IPS DF 4.7 (cell line): ENCODE measurements at regions not wholly inside any gene's neighbourhood (a gene's known extent, or its start where the extent isn't known, plus 50 kb on each side); places are given as distances from the start of the nearest gene placed in this dataset.
"Not testable (repeated sequence)": the region's sequence is repeated elsewhere in the genome, so short reads cannot be mapped to it uniquely, and the experiment has no call there.

ENCODE experiments used
- DNase-seq: peaks from one replicate; pipeline ENCODE4 v3.0.0-alpha.2; 2013; ENCODE audit warnings: low spot score; ENCODE audit errors: extremely low read depth

GRCh38 chr9:31486630-31487029 lies 897.8 kb upstream of the ACO1 start:
- DNase-seq, result no peak

DNA sequence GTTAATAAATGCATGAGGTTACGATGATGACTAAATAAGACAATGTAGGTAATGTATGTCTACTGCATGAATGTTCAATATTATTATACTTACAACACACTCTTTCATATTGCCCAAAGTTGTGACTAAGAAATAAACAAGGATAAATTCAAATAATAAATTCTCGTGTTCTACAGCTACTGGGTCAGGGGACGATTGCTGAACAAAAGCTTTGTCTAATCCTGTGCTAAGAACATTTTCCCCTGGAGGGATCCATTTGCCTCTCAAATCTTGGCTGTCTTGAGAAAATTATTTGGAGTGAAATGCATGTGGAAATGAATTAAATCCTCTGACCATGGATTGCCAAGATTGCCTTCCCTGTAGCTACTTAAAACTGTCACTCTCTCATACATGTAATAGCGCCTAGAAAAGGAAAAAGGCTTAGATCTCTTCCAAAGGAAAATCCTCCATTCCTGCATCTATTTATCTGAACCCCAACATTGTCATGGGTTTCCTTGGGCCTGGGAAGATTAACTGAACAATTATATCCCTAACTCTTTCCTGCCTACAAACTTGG lies 893.8 kb upstream of the ACO1 start:
- DNase-seq, result no peak

DNA sequence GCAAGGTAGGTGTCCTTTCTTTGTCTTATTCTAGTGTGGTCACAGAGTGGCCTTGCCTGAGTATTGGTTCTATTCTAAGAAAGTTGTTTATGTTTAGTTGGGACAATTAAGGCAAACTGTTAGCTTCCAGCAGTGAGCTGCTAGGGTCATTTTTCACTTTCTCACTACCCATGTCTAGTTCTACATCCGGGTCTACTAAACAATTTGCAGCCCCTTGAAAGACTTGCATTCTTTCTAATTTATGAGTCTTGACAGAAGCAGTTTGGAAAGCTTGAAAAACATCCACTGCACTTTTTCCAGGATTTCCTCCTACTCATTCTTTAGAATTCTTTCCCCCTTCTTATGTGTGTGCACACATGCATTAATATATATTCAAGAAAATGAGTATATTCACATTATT lies 892.2 kb upstream of the ACO1 start:
- DNase-seq, result no peak

- DNase-seq, result no peak
These were observed 884.0 kb upstream of the ACO1 start for GRCh38 chr9:31500422-31500821.

- no peak for DNase-seq
These were observed 865.4 kb upstream of the ACO1 start for GRCh38 chr9:31519011-31519410.

DNA sequence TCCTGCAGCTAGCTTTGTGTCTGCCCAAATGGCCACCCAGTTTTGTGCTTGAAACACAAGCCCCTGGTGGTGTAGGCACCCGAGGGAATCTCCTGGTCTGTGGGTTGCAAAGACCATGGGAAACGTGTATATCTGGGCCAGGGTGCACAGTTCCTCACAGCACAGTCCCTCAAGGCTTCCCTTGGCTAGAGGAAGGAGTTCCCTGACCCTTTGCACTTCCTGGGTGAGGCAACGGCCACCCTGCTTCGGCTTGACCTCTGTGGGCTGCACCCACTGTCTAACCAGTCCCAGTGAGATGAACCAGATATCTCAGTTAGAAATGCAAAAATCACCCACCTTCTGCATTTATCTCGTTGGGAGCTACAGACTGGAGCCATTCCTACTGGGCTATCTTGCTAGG lies 865.0 kb upstream of the ACO1 start:
- DNase-seq, result no peak

DNA sequence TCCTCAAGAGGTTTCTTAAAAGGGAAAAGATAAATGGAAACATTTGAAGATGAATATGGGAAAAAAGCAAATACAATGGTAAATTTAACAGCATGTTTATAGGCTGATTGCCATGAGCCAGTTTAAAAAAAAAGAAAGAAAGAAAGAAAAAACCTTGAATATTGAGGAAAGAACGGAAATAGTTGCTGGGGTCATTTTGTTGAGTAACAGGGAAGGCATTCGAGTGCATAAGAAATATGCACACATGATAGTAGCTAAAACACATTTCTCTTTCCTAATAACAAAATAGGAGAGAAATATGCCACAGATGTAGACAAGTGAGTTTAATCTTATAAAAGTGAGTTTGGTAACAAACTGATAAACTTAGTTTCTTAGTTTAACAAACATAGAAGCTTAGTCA lies 864.6 kb upstream of the ACO1 start:
- no peak for DNase-seq

- DNase-seq, result no peak
These were observed 864.0 kb upstream of the ACO1 start for GRCh38 chr9:31520301-31521085.

DNA sequence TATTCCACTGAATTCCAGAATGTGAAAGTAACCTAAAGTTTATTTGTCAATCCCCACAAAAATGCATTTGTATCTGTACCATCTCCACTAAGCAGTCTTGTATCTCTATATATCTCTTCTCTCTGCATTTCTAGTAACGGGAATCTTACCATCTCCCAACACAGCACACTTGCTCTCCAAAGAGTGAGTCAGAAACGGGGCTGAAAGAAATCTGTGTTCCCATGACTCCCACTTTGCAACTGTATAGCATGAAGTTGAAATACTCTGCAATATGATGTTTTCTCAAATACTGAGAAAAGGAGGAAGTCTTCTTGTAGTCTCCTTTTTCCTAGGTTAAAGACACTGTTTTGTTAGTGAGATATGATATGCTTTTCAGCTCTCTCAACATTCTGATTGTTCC lies 848.8 kb upstream of the ACO1 start:
- no peak for DNase-seq

GRCh38 chr9:31536471-31536870 lies 848.0 kb upstream of the ACO1 start:
- DNase-seq, result no peak

- DNase-seq, result no peak
These were observed 842.6 kb upstream of the ACO1 start for GRCh38 chr9:31541721-31542281.

DNA sequence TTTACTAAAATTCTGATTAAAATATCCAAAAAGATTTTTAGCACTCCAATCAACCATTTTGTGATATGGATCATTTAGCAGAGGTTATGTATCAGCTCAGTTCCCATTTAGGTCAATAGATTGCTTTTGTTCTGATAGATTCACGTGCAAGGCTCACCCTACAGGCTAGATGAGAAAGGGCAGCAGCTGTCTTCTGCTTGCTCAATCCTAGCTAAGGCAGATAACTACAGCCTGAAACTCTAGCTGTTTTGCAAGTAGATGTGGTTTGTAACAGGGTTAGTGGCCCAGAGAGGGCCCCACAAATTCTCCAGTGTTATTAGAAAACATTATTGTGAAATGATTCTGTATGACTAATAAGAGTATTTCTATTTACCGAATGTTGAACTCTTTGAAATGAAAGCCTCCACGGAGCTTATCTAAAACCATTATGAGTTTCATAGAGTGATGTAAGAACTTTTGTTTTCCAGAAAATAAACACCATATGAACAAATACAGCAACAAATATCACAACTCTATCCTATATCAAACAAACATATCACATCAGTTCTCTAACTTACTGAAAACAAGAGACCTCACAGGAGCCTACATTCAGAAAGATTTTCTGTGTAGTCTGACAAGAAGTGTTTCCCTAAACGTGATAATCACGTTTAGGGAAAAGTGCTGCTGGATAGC lies 841.9 kb upstream of the ACO1 start:
- no peak for DNase-seq

DNA sequence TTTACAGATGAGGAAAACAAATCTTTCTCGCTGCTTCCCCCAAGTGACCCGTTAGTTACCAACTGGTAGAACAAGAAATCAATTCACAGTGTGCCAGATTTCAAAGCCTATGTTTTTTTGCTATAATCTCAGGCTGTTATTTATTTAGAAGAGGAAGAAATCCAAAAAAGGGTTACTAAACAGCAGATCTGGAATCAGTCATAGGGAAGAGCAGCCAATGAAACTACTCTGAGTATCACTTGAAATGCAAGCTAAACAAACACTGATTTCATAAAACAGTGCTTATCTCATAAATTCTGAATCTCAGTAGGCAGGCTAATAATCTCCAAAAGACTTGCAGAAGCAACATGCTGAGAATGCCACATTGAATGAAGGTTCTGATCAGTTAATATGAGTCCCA lies 829.5 kb upstream of the ACO1 start:
- DNase-seq, result no peak

DNA sequence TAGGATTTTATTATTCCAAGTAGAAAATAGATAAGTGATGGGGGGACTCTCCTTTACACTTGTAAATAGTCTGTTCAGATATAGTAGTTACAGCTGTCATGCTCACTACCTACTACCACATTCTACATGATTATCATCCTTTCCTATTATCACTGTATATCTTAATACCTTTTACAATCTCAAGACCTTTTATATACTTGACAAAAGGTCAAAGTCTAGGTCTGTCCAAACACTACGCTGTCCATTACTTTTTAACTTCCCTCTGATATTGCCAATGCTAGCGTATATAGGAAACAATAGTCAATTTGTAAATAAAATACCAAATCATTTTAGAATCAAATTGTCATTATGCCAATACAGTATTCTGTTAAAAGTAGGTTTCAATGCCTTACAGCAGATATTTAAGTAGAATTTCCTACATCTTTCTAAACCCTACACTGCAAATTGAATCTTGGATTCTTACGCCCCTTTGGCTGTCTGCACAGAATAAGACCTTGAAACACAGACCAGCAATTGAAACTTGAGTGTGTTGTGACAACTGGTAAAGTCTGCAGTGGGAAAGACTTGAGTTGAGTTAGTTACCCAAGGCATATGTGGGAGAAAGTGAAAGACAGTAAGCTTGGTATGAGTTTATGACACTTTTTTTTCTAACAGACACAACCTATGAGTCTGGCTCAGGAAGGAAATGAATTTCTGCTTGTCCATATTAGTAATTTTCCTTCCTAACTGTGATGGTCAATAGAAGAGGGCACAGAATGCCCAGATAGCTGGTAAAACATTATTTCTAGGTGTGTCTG lies 827.6 kb upstream of the ACO1 start:
- DNase-seq, result no peak

GRCh38 chr9:31572190-31572589 lies 812.3 kb upstream of the ACO1 start:
- DNase-seq, result not testable (repeated sequence)

- DNase-seq, result no peak
These were observed 810.9 kb upstream of the ACO1 start for GRCh38 chr9:31573561-31573960.

DNA sequence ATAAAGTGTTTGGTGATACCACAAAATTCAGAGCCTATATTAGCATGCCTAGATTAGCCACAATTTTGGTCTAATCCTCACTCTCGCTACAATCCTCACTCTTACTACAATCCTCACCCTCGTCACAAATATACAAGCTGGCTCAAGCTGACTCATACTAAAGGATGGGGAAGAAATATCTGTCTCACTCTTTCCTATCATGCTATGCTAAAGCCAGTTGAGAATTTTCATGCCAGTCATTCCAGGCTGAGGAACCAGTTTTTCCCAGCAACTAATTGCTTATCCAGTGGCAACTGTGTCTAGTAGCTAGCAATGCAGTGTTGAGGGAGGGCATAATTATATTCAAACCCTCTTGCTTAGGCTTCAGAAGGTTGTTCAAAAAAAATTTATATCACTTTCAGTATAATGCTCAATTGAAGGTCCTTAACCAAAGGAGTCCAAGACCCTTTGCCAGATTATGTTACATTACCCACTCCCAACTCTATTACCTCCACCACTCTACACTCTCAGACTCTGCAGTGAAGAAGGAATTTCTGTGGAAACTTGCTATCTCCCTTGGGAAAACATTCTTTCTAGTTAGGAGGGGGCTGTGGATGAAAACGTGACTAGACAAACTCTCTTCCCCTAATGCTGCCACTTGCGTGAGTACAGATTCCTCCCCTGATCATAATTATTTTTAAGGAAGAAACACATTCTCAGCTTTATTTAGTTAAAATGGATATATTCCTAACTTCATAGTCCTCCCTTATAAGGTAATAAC lies 810.3 kb upstream of the ACO1 start:
- DNase-seq, result no peak

- DNase-seq, result no peak
These were observed 802.4 kb upstream of the ACO1 start for GRCh38 chr9:31582071-31582470.

- no peak for DNase-seq
These were observed 801.9 kb upstream of the ACO1 start for GRCh38 chr9:31582561-31582960.

- no peak for DNase-seq
These were observed 799.3 kb upstream of the ACO1 start for GRCh38 chr9:31585158-31585557.

DNA sequence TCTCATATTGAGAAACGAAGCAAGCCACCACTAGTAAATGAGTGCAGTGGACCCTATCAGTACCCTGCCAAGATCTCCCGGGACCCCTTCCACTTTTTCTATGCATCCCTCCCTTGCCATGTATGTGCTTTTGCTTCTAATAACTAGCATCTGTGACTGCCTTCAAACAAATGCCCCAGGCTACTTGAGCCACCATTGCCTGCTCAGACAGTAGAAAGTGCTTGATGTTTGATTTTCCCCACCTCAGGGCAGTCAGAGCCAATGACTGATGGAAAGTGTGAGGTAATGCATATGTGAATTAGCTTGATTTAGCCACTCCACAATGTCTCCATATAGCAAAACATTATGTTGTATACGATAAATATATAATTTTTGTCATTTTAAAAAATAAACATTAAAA lies 797.3 kb upstream of the ACO1 start:
- DNase-seq, result no peak
